ENCODE measurements at regions not wholly inside any gene's neighbourhood (a gene's known extent, or its start where the extent isn't known, plus 50 kb on each side); places are given as distances from the start of the nearest gene placed in this dataset.

DNA sequence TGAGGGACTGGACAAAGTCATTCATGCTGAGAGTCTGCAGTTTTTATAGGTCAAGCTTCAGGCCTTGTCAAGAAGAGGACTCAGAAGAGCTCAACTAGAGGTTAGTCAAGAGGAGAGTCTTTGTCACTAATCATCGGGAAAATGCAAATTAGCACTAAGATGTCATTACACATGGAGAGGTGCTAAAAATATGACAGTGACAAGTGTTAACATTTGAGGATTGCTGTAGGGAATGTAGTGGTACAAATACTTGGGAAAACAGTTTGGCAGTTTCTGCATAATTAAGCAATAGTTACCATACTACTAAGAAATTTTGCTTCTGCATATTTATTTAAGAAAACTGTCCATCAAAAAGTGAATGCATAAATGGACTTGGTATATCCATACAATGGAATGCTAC, 60.9 kb upstream of the CSRP2 start:
- no peak for TF ChIP-seq CTCF (conservative IDR thresholded peaks at IDR 0.05)
- no peak for TF ChIP-seq ZFX (IDR thresholded peaks at IDR 0.05)

All from C4-2B (cell line).